Fibroblast of gingiva (primary cell): ENCODE measurements at regions not wholly inside any gene's neighbourhood (a gene's known extent, or its start where the extent isn't known, plus 50 kb on each side); places are given as distances from the start of the nearest gene placed in this dataset.
"Not testable (repeated sequence)": the region's sequence is repeated elsewhere in the genome, so short reads cannot be mapped to it uniquely, and the experiment has no call there.

Experiments used
- DNase-seq: peaks from one replicate; pipeline ENCODE4 v3.0.0-alpha.2; 2011; ENCODE audit warnings: low read depth

DNA sequence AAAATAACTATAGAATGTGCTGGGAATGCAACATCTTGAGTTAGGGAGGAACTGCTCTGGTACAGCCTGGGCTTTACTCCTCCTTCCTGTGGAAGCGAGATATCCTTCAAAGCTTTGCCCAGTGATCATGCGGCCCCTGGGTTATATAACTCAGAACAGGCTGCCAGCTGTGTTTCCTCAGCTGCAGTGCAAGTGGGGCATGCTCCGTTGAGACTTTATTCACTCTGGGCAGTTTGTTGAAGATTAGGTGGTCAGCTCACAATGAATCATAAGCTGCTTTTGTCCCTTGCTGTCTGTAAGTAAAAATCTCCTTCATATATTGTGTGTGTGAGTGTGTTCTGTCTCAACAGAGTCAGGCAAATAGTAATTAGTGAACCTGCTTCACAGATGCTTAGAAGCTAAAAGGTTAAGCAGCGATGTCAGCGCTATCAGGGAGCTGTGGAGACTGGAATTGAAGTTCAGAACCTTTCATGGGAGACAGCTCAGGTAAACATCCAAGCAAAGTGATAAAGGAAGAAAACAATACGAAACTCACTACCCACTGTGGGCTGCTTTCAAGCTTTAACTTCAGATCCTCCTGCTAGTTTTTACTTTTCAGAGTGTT lies 688.4 kb downstream of the HTR1B start:
- no peak for DNase-seq

DNA sequence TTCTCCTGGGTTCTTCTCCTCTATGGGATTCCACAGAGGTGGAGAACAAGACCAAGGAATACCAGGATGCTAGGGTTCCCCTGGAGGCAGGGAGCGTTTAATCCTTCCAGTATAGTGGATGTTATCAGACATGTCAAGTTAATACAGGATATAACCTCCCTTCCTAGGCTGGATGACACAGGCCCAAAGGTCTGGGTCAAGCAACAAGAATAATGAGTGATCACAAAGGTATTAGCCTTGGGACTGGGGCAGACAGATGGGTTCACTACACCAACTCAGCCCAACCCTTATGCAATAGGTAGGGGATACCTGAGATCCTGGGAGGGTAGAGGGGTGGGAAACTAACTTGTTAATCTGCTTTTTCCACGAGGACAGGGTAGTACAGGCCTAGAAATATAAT lies 690.3 kb downstream of the HTR1B start:
- DNase-seq: no peak

DNA sequence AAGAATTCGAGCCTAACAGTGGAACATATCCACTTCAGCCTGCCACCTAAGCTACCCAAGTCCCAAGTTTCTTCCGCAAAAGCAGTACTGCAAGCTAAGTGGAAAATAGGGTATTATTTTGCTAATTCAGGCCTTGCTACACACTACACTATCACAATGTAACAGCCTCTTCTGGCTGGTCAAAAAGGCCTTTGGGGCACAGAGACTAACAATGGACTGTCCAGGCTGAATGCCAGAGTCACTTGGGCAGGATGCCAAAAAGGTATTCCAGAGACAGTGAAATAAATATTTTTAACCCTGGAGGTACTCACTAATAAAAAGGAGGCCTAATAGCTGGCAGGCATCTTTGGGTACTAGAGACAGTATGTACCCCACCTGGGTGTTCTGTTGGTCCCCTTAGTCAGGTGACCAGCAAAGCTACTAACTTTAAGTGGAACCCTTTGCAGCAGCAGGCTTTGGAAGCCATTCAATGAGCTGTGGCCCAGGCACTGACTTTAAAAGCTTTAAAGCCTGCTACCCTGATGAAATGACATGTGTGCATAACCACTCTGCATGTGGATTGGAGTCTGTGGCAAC lies 692.1 kb downstream of the HTR1B start:
- no peak for DNase-seq

DNA sequence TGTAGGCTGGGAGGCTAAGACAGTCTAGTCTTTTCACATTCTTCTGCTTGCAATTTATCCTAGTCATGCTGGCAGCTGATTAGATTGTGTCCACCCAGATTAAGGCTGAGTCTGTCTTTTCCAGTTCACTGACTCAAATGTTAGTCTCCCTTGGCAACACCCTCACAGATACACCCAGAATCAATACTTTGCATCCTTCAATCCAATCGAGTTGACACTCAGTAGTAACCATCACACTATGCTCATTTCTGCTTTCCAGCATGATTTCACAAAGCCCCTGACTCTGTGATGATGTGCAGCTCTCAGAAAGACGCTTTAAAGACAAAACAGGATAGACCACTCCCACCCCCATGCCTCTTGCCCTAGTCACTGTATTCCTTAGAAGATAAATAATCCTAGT lies 693.0 kb downstream of the HTR1B start:
- no peak for DNase-seq

DNA sequence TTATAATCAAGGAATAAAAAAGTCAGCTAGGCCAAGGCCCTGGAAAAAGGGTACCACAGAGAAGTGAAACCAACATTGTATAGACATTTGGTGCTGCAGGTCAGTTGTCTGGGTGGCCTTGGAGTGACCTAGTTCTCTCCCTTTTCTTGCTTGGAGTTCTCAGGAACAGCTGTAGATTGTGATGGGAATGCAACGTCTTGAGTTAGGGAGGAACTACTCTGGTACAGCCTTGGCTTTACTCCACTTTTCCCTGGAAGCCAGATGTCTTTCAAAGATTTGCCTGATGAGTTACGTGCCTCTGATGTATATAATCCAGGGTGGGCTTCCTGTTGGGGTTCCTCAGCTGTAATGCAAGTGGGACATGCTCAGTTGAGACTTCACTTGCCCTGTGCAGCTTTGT lies 694.7 kb downstream of the HTR1B start:
- no peak for DNase-seq

DNA sequence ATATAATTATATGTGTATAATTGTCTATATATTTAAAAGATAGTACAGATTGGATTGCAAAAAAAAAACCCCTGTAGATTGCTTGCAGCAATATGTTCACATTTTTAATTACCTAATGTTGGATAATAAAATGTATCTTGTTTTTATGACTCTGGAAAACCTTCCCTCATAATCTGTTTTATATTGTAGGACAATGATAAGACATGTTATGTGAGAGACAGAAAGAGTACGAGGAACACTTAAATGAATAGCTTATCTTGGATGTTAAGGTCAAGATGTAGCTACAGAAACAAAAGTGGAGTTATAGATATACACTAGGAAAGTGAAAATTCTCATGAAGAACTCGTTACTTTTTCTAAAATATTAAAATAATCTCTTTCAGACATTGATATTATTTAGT lies 691.6 kb upstream of the IMPG1 start:
- no peak for DNase-seq

DNA sequence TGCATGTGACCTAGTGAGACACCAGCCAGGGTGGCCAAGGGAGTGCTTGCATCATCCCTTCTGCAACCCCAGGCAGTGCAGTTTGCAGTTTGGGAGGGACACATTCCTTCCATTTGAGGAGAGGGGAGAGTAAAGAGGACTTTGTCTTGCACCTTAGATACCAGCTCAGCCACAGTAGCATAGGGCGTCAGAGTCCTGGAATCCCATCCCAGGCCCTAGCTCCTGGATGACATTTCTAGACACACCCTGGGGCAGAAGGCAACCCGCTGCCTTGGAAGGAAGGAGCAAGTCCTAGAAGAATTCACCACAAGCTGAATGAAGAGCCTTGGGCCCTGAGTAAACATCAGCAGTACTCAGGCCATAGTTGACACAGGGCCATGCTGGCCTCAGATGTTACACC lies 680.4 kb upstream of the IMPG1 start:
- no peak for DNase-seq

DNA sequence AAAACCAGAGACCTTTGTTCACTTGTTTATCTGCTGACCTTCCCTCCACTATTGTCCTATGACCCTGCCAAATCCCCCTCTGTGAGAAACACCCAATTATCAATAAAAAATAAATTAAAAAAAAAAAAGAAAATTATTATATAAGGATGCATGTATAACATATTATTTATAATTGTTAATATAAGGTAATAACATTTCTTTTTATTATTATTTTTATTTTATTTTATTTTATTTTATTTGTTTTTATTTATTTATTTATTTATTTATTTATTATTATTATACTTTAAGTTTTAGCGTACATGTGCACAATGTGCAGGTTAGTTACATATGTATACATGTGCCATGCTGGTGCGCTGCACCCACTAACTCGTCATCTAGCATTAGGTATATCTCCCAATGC lies 672.9 kb upstream of the IMPG1 start:
- DNase-seq: not testable (repeated sequence)

DNA sequence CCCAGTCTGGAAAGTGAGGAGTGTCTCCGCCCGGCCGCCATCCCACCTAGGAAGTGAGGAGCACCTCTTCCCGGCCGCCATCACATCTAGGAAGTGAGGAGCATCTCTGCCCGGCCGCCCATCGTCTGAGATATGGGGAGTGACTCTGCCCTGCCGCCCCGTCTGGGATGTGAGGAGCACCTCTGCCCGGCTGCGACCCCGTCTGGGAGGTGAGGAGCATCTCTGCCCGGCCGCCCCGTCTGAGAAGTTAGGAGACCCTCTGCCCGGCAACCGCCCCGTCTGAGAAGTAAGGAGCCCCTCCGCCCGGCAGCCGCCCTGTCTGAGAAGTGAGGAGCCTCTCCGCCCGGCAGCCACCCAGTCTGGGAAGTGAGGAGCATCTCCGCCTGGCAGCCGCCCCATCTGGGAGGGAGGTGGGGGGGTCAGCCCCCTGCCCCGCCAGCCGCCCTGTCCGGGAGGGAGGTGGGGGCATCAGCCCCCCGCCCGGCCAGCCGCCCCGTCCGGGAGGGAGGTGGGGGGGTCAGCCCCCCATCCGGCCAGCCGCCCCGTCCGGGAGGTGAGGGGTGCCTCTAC lies 671.8 kb upstream of the IMPG1 start:
- not testable (repeated sequence) for DNase-seq

DNA sequence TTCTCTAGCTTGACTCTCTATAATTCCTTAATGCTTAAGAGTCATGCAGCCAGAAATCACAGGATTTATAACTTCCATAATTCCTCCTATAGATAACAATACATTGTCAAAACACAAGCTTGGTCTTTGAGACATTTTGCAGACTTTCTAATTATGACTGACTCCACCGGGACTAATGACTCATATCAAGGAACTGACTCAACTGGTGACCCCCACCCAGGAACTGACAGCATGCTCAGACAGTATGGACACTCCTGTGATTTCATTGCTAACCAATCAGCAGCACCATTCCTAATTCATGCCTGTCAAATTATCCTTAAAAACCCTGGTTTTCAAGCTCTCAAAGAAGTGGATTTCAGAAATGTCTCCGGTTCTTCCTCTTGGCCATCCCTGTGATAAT lies 670.5 kb upstream of the IMPG1 start:
- no peak for DNase-seq

DNA sequence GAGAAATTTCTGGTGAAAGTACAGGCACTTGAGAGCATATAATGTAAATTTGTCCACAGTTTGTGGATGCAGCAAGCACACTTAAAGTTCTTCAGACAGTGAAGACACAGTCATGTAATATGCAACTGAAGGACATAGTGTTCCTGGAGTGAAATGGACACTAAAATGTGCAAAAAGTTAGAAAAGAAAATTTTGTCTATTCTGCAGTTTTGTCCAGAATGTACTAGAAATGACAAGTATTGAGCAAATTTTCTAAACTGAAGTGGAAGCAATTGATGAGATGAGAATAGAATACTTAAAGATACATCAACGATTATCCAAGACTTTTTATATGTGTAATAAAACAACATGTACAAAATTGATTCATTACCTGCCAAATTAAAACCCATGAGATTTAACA lies 647.0 kb upstream of the IMPG1 start:
- DNase-seq: no peak

DNA sequence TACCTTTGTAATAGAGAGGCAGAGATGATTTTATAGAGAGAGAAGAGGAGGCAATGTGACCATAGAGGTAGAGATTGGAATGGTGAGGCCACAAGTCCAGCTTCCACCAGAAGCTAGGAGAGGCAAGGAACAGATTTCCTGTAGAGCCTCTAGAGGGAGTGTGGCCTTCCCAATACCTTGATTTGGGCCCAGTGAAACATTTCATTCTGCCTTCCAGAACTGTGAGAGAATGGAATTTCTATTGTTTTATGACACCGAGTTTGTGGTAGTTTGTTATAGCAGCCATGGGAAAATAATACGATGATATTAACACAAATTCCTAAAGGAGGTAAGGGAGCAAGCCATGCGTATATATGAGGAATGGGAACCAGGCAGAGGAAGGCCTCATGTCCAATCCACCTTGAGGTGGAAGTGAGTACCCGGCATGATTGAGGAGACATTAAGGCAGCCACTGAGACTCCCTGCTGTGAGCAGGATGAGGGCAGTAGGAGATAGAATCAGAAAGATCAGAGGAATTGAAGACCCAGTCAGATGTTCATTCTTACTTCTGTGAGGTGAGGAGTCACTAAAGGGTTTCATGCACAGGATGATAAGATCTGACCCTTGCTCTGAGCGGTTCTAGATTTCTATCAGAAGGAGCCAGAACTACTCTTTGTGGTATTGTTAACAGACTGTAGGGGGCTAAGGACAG lies 636.3 kb upstream of the IMPG1 start:
- DNase-seq: no peak

DNA sequence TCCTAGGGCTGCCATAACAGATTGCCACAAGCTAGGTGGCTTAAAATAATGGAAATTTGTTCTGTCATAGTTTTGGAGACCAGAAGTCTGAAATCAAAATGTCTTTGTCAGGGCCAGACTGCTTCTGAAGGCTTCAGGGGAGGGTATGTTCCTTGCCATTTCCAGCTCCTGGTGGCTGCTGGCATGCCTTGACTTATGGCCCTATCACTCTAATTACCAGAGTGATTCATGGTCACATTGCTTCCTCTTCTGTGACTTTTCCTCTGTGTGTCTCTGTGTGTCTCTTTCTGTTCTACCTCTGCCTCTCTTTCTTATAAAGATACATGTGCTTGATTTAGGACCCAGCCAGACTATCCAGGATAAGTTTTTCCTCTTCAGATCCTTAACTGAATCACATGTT lies 635.2 kb upstream of the IMPG1 start:
- DNase-seq: no peak

DNA sequence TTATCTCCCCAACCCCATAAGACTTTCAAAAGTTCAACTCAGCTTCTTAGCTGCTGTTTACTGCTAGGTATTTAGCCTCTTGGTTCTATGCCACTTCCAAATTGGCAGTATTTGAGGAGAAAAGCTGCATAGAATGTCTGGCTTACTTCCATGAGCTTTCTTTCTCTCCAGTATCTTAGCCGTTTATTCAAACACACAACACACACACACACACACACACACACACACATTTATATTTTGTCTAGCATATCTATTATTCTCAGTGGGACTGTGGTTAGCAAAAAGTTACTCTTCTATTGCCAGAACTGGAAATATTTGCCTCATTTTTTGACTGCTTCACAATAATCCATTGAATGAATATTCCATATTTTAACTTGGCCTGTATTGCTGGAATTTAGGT lies 634.2 kb upstream of the IMPG1 start:
- DNase-seq: no peak

DNA sequence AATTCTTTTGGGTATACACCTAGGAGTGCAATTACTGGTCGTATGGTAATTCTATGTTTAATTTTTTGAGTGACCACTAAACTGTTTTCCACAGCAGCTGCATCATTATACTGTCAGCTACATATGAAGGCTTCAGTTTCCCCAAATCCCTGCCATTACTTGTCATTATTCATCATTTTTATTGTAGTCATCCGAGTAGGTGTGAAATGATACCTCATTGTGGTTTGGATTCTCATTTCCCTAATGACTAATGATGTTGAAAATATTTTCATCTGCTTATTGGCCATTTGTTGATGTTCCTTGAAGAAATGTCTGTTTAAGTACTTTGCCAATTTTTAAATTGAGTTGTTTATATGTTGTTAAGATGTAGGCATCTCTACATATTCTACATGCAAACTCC lies 633.6 kb upstream of the IMPG1 start:
- DNase-seq: no peak

DNA sequence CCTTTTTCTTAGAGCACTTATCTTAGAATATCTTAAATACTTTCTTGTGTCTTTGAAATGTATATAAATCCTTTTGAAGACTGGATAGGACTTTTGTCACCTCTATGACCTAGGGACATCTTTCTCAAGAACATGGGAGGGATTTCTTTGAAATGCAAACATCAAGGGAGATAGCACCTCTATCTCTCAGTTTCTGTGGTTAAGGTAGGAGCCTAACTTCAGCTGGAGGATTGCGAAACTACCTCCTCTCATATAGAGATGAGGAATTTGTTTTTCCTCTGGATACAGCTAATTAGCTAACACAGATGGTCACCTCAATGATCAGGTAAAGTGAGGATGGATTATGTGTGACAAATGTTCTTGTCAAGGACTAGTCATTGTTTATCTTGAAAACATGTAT lies 631.3 kb upstream of the IMPG1 start:
- no peak for DNase-seq

DNA sequence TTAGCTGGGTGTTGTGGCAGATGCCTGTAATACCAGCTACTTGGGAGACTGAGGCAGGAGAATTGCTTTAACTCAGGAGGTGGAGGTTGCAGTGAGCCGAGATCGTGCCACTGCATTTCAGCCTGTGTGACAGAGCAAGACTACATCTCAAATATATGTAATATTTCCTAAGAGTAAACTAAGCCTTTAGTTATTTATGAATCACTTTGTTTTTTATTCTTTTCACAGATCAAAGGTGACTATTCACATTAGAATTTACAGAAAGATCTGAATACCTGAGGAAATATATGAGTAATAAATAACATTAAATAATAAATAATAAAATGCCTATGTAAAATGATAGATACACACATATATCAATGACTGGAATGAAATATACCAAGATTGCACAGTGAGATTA lies 630.8 kb upstream of the IMPG1 start:
- no peak for DNase-seq

DNA sequence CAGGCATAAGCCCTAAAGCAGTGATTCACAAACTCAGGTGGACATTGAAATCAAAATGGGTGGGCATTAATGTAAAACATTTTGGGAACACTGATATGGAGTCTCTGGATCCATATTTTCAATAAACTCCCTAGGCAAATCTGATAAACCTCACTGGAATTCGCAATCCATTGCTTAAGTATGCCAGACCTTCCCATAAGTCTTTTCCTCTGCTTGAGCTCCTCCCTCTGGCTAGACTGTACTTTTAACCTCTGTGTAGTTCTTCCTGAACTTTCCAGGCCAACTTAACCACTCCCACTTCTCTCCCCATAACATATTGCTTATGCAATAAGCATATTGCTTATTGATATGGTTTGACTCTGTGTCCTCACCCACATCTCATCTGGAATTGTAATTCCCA lies 629.7 kb upstream of the IMPG1 start:
- DNase-seq: no peak

DNA sequence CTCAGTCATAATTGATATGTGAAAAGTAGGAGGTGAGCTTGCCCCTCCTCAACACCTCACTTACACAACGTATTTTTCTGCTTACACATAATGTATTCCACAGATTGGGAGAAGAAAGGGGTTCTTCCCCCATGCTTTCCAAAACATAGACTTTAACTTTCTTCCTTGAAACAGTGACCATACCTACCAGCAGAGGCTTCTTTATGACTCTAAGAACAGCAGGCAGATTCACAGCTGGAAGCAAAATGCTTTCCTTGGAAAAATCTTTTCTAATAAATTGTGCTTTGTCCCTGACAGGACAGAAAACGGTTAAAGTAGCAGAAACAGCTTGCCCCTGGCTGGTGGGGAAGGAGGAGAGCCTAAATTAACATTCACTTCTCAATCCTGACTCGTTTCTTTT lies 629.1 kb upstream of the IMPG1 start:
- DNase-seq: no peak

DNA sequence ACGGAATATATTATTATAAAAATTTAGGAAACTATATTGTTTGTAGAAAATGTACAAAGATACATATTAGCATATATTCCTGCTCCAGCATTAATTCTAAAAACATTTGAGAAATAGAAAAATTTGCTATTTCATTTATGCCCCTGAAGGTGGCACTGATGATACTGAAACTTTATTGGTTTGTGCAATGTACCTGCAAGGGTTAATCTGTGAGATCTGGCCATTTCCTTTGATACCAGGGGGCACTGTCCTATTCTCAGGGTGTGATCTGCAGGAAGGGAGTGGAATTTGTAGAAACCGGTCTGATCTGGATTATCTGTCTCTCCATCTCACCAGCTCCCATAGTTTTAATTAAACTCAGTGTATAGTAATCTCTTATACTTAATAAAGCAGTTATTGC lies 625.1 kb upstream of the IMPG1 start:
- no peak for DNase-seq

DNA sequence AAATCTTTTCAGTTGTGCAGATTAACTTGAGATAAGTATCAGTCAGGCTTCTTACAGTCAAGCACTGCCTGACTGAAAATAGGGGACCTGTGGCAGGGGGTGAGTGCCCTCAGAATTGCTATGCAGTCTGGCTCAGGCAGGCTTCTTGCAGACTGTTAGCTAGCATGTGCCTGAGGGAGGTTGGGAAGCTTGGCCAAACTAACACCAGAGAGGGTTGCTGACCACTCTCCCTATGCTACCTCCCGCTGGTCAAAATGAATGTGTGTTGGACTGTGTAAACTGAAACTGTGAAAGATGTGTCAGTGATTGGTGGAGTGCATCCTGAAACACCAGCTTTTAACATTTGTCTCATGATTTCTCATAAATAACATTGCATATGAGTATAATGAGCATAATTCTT lies 622.3 kb upstream of the IMPG1 start:
- DNase-seq: no peak

DNA sequence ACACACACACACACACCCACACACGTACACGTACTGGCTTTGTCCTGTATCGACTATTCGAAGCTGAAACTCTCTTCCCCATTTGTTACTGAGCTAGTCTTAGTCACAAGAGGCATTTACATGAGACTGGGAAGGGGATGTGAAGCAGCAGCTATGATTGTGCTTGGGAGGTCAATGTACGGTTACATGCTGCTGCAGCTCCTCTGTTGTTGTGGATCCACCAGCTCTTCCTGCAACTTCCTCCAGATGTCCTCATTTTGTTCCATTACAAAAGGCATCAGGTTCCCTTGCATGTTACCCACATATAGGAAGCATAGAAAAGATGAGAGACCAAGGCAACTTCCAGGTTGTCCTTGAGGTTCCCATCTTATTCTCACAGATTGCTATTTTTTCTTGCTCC lies 612.4 kb upstream of the IMPG1 start:
- no peak for DNase-seq

DNA sequence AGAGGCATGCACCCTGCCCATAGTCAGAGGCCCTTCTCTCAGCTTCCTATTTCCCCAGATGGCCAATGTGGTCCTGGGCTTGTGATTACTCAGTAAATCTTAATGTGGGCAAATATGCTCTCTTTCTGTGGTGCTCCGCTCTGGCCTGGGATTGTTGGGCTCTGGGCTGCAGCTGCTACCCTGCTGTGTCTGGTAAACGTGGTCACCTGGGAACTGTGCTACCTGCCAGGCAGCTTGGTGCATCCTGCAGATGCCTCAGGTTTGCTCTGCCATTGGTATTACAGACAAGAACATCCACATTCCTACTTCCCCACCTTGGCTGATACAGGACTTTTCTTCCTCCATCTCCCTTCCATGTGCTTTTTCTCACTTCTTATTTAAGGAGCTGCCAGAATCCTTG lies 611.5 kb upstream of the IMPG1 start:
- DNase-seq: no peak

DNA sequence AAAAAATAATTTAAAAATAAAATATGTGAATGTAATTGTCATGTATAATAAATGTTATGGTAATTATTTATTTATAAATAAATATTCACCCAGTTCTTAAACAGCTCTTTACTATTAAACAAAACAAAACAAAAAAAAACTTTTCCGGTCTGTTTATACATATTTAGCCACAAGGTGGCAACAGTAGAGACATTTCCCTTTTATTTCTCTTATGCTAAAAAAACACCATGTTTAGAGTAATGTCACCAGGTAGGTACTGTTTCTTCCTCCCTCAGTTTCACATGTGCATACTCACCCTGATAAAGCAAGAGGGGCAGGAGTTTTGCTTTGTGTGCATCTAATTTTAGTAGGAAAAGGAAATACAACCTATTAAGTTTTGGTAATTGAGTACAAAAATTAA lies 610.4 kb upstream of the IMPG1 start:
- no peak for DNase-seq
